Keratinocyte (primary cell): ENCODE measurements at regions not wholly inside any gene's neighbourhood (a gene's known extent, or its start where the extent isn't known, plus 50 kb on each side); places are given as distances from the start of the nearest gene placed in this dataset.
"Not testable (repeated sequence)": the region's sequence is repeated elsewhere in the genome, so short reads cannot be mapped to it uniquely, and the experiment has no call there.

Experiments used
- DNase-seq: peaks from one replicate; pipeline ENCODE4 v3.0.0-alpha.2; 2011; ENCODE audit warnings: low read depth, missing footprints, low spot score
- FAIRE-seq: peaks from 2 replicates; lab custom pipeline; 2011; peaks lifted over from hg19 to GRCh38; lab: Jason Lieb, UNC
- H2AFZ ChIP-seq: 2 replicates; pipeline ENCODE4 v1.6.0; 2012; ENCODE audit warnings: low read length, control low read depth, inconsistent platforms; ENCODE audit not compliant: control insufficient read depth
- H3K27ac ChIP-seq: 2 replicates; pipeline ENCODE4 v1.5.1; 2011; ENCODE audit warnings: low read length; ENCODE audit not compliant: control insufficient read depth, insufficient read depth
- H3K27me3 ChIP-seq: 3 replicates; pipeline ENCODE4 v1.6.0; 2011; ENCODE audit warnings: low read length; ENCODE audit not compliant: control insufficient read depth, insufficient read depth; ENCODE audit errors: extremely low read depth
- H3K36me3 ChIP-seq, 2 experiments: 2 replicates in 1 of 2; 3 replicates in 1 of 2; pipeline ENCODE4 v1.5.1; 2011; ENCODE audit warnings: low read length in 2 of 2, mild to moderate bottlenecking in 1 of 2; ENCODE audit not compliant: control insufficient read depth in 2 of 2, insufficient read depth in 2 of 2; ENCODE audit errors: extremely low read depth in 1 of 2
- H3K4me1 ChIP-seq: 3 replicates; pipeline ENCODE4 v1.5.1; 2011; ENCODE audit warnings: low read length; ENCODE audit not compliant: control insufficient read depth, insufficient read depth; ENCODE audit errors: extremely low read depth
- H3K4me2 ChIP-seq: 3 replicates; pipeline ENCODE4 v1.6.0; 2011; ENCODE audit warnings: low read depth, low read length; ENCODE audit not compliant: control insufficient read depth, insufficient read depth; ENCODE audit errors: extremely low read depth
- H3K4me3 ChIP-seq, 3 experiments: fragments of 200-600 bp in 1 of 3; sonication (generic) in 1 of 3; 2 replicates in 2 of 3; 3 replicates in 1 of 3; pipeline ENCODE4 v1.5.1; 2011 to 2016; ENCODE audit warnings: low read length in 3 of 3, mild to moderate bottlenecking in 3 of 3, control low read depth in 2 of 3, inconsistent platforms in 1 of 3, low read depth in 1 of 3, mixed read lengths in 1 of 3, mixed run types in 1 of 3, moderate library complexity in 1 of 3; ENCODE audit not compliant: control insufficient read depth in 2 of 3, insufficient read depth in 2 of 3; ENCODE audit errors: extremely low read depth in 1 of 3
- H3K79me2 ChIP-seq: 2 replicates; pipeline ENCODE4 v1.6.0; 2012; ENCODE audit warnings: low read length; ENCODE audit not compliant: control insufficient read depth, insufficient read depth
- H3K9ac ChIP-seq: 3 replicates; pipeline ENCODE4 v1.6.0; 2011; ENCODE audit warnings: low read length; ENCODE audit not compliant: control insufficient read depth, insufficient read depth; ENCODE audit errors: extremely low read depth
- H3K9me1 ChIP-seq: 3 replicates; pipeline ENCODE4 v1.6.0; 2011; ENCODE audit warnings: low read length; ENCODE audit not compliant: control insufficient read depth, insufficient read depth; ENCODE audit errors: extremely low read depth
- H3K9me3 ChIP-seq: 2 replicates; pipeline ENCODE4 v1.5.1; 2012; ENCODE audit warnings: low read depth, low read length; ENCODE audit not compliant: control insufficient read depth
- H4K20me1 ChIP-seq: 3 replicates; pipeline ENCODE4 v1.6.0; 2011; ENCODE audit warnings: low read length; ENCODE audit not compliant: control insufficient read depth, insufficient read depth; ENCODE audit errors: extremely low read depth
- CTCF ChIP-seq, 3 experiments: IDR thresholded peaks in 1 of 3; conservative IDR thresholded peaks in 1 of 3; optimal IDR thresholded peaks in 1 of 3; 2 replicates in 2 of 3; 3 replicates in 1 of 3; pipeline versions ENCODE3 to v1.5.1; 2011; ENCODE audit warnings: low read length in 3 of 3, mild to moderate bottlenecking in 3 of 3, moderate library complexity in 2 of 3, control low read depth in 1 of 3, inconsistent platforms in 1 of 3; ENCODE audit not compliant: insufficient read depth in 2 of 3; ENCODE audit errors: extremely low read depth in 1 of 3
- EZH2 ChIP-seq: IDR thresholded peaks from one replicate; pipeline ENCODE4 v1.6.1; 2012; ENCODE audit warnings: inconsistent platforms, mild to moderate bottlenecking, low read length, moderate library complexity
- dilution Hi-C: fragments of 300-500 bp; cut with MboI; formaldehyde crosslinking; loops from one replicate; pipeline ENCODE4 v1.7.0; 2020; ENCODE audit warnings: low sequenced_read_pairs; ENCODE audit not compliant: extremely low pct_ligation_motif_present

- Histone ChIP-seq H2AFZ (no peak overlapping the region), H3K27me3 (no peaks in the 10 kb centered on the region), H3K9ac (no peak overlapping the region), H3K9me3 (no peaks in the 10 kb centered on the region), H3K4me1 (peaks cover 6% of the 10 kb centered on the region), H3K36me3 (no peaks in the 10 kb centered on the region), H3K4me2 (no peak overlapping the region), H3K27ac (no peak overlapping the region), H4K20me1 (no peaks in the 10 kb centered on the region), H3K4me3 (no peak overlapping the region), H3K9me1 (no peaks in the 10 kb centered on the region), H3K79me2 (no peaks in the 10 kb centered on the region)
- dilution Hi-C loops: no loop called here
- FAIRE-seq (no peak), DNase-seq (no peak)
- no peak for TF ChIP-seq CTCF (optimal IDR thresholded peaks at IDR 0.05 in 1 of 3, IDR thresholded peaks at IDR 0.05 in 1 of 3, conservative IDR thresholded peaks at IDR 0.05 in 1 of 3; ENCODE audit: extremely low read depth in 1 of 3, insufficient read depth in 2 of 3, low read length in 3 of 3)
- TF ChIP-seq EZH2: no peak
Observed at GRCh38 chr2:8442833-8443486, 238.9 kb upstream of the ID2 start.

GRCh38 chr2:8445580-8445979, 236.3 kb upstream of the ID2 start:
- dilution Hi-C loops: no loop called here
- TF ChIP-seq EZH2: no peak
- H3K79me2 ChIP-seq: no peaks in the 10 kb centered on the region
- no peak overlapping the region for H3K4me2 ChIP-seq
- no peak for FAIRE-seq
- H3K27ac ChIP-seq: no peak overlapping the region
- no peaks in the 10 kb centered on the region for H3K9me1 ChIP-seq
- H3K36me3 ChIP-seq: no peaks in the 10 kb centered on the region
- no peak overlapping the region for H3K4me3 ChIP-seq
- no peaks in the 10 kb centered on the region for H3K27me3 ChIP-seq
- H3K4me1 ChIP-seq: peaks cover 6% of the 10 kb centered on the region
- DNase-seq: no peak
- no peaks in the 10 kb centered on the region for H4K20me1 ChIP-seq
- H3K9ac ChIP-seq: no peak overlapping the region
- no peaks in the 10 kb centered on the region for H3K9me3 ChIP-seq
- no peak overlapping the region for H2AFZ ChIP-seq

- dilution Hi-C loops, H3K9ac ChIP-seq, H3K4me3 ChIP-seq, H3K36me3 ChIP-seq, H3K4me1 ChIP-seq, FAIRE-seq, H3K9me1 ChIP-seq, DNase-seq, H3K27ac ChIP-seq, H4K20me1 ChIP-seq, H3K4me2 ChIP-seq, H3K9me3 ChIP-seq, H3K27me3 ChIP-seq, H2AFZ ChIP-seq, H3K79me2 ChIP-seq: not testable (repeated sequence)
Observed at GRCh38 chr2:8446751-8447150, 235.1 kb upstream of the ID2 start.
